ENCODE measurements at regions not wholly inside any gene's neighbourhood (a gene's known extent, or its start where the extent isn't known, plus 50 kb on each side); places are given as distances from the start of the nearest gene placed in this dataset.

DNA sequence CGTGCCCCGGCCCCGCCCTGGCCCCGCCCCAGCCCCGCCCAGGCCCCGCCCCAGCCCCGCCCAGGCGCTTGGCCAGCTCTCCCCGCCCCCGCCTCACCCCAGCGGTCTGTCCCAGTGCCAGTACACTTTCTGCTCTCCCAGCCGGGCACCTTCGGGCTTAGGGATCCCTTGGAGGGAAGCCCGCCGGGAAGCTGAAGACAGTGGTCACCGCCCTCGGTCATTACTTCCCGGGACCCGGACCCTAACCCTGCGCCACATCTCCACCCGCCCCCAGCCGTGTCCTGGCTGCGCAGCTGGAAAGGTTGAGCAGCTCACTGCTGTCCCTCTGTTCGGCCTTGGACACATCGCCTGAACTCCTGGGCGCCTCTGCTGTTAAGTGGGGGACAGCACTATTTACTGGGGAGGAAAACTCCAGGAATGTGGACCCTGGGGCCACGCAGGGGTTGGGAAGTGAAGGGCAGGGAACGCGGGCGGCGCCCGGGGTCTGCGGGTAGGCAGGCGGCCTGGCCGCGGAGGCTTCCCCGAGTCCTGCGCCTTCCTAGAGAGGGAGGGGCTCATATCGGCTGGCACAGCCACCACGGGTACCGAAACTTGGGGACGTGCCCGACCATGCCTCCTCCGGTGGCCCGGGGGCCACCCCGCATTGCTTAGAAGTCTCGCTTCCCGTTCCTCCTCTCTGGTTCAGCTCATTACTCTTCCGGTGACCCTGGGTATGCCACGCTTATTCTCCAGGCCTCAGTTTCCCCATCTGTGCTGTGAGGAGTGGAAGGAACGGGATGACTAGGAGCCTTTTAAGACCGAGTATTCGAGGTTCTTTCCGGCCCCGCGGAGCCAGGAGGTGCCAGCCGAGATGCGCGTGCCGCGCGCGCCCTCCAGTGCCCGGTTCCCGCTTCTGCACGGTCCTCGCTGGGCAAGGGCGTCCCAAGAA, 121.0 kb downstream of the GYPC start:
- H3K4me1 ChIP-seq (replicated peaks in 1 of 2): peaks cover 0 to 7% of the 10 kb centered on the region in 2 donors
- WGBS, 10 experiments: 0 to 10% (median 0%) methylated on average over 3 to 10 of the region's 68 CpGs; no CpG with 5 or more reads in 6 of the 10 experiments
- no peak overlapping the region for H3K27ac ChIP-seq
- peak; percentile 86 to 92 (median 88) for ATAC-seq (replicated peaks in 6 of 8)
- in situ Hi-C loops (cut with MboI; ENCODE audit: low pct_unique_long_range_greater_than_20kb in 2 of 9, low sequenced_read_pairs in 9 of 9, unreplicated experiment in 9 of 9): loop anchor here in 3 of 9 experiments (25.0 kb wide), 5 partner anchors 185 to 1015 kb away; no protein-coding TSS in a partner anchor
- H3K4me3 ChIP-seq: peak overlapping the region; percentile 32 to 61 (median 47)

- in situ Hi-C loops (cut with MboI; ENCODE audit: low pct_unique_long_range_greater_than_20kb in 2 of 9, low sequenced_read_pairs in 9 of 9, unreplicated experiment in 9 of 9): loop anchor here in 3 of 9 experiments (25.0 kb wide), 5 partner anchors 185 to 1015 kb away; no protein-coding TSS in a partner anchor
- no peak for ATAC-seq (replicated peaks in 6 of 8)
- Histone ChIP-seq H3K4me1 (replicated peaks in 1 of 2) (peaks cover 3 to 7% of the 10 kb centered on the region in 2 donors), H3K27ac (no peak overlapping the region), H3K4me3 (no peak overlapping the region)
- WGBS, 10 experiments: 0 to 100% (median 19%) methylated on average over 1 to 3 of the region's 3 CpGs; no CpG with 5 or more reads in 2 of the 10 experiments
Measured at GRCh38 chr2:126777620-126777978, 121.1 kb upstream of the TEX51 start.

DNA sequence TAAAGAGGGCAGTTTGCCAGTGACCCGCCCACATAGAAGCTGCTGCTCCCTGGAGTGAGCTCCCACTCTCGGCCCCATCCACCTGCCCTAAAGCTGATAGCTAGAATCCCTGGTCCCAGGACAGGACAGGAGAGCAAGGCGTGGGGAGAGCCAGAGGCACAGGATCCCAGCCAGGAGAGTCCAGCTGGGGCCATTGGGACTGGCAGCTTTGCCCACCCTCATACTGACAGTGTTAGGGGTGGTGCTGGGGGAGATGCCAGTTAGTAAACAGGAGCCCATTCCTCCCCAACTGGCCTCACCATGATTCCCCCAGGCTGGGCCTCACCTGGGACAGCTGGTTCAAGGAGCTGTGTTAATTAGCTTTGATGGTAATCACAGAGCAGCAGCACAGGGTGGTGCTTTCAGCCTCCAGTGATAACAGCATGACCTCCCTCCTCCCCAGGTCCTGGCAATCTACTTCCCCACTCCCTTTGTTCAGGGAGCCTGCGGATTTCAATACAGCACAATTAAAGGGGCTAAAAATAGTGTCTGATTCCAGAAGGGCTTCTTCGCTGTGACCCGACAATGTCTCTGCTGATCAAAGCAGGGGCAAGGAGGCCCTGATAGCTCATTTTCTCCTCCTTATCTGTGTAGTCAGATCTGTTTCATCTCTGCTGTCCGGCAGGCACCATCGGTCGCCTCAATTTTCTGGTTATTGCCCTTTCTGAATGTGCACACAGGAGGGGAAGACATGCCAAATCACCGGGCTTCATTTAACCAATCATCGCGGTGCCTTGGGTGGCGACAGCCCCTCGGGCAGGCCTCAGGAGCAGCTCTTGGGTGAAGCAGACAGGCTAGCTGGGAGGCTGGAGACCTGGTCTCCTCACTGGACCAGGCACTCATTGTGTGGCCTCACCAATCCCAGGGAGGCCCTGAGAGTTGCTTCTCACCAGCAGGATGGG, 119.9 kb upstream of the TEX51 start:
- in situ Hi-C loops (cut with MboI; ENCODE audit: low pct_unique_long_range_greater_than_20kb in 2 of 9, low sequenced_read_pairs in 9 of 9, unreplicated experiment in 9 of 9): loop anchor here in 3 of 9 experiments (25.0 kb wide), 5 partner anchors 183 to 1017 kb away; no protein-coding TSS in a partner anchor
- no peak overlapping the region for H3K4me3 ChIP-seq
- 19 to 81% (median 61%) methylated on average over 1 to 10 of the region's 14 CpGs; no CpG with 5 or more reads in 4 of the 10 experiments for WGBS, 10 experiments
- ATAC-seq (replicated peaks in 6 of 8): no peak
- peaks cover 3 to 7% of the 10 kb centered on the region in 2 donors for H3K4me1 ChIP-seq (replicated peaks in 1 of 2)
- no peak overlapping the region for H3K27ac ChIP-seq

- Histone ChIP-seq H3K27ac (no peak overlapping the region), H3K4me3 (no peak overlapping the region), H3K4me1 (replicated peaks in 1 of 2) (peaks cover 3 to 7% of the 10 kb centered on the region in 2 donors)
- 0 to 100% (median 83%) methylated on average over 1 to 3 of the region's 8 CpGs; no CpG with 5 or more reads in 5 of the 10 experiments for WGBS, 10 experiments
- in situ Hi-C loops (cut with MboI; ENCODE audit: low pct_unique_long_range_greater_than_20kb in 2 of 9, low sequenced_read_pairs in 9 of 9, unreplicated experiment in 9 of 9): loop anchor here in 3 of 9 experiments (10.0 to 25.0 kb wide), 6 partner anchors 181 to 1019 kb away; no protein-coding TSS in a partner anchor
- ATAC-seq (replicated peaks in 6 of 8): no peak
Measured at GRCh38 chr2:126781206-126781605, 117.5 kb upstream of the TEX51 start.

- peaks cover 3 to 7% of the 10 kb centered on the region in 2 donors for H3K4me1 ChIP-seq (replicated peaks in 1 of 2)
- no peak overlapping the region for H3K4me3 ChIP-seq
- in situ Hi-C loops (cut with MboI; ENCODE audit: low pct_unique_long_range_greater_than_20kb in 2 of 9, low sequenced_read_pairs in 9 of 9, unreplicated experiment in 9 of 9): loop anchor here in 3 of 9 experiments (10.0 to 25.0 kb wide), 6 partner anchors 180 to 1020 kb away; no protein-coding TSS in a partner anchor
- H3K27ac ChIP-seq: no peak overlapping the region
- no peak for ATAC-seq (replicated peaks in 6 of 8)
- 0 to 100% (median 96%) methylated on average over 1 to 4 of the region's 6 CpGs; no CpG with 5 or more reads in 4 of the 10 experiments for WGBS, 10 experiments
Measured at GRCh38 chr2:126781806-126782205, 116.9 kb upstream of the TEX51 start.

GRCh38 chr2:126782648-126783047, 116.0 kb upstream of the TEX51 start:
- peaks cover 3 to 7% of the 10 kb centered on the region in 2 donors for H3K4me1 ChIP-seq (replicated peaks in 1 of 2)
- H3K4me3 ChIP-seq: no peak overlapping the region
- no peak overlapping the region for H3K27ac ChIP-seq
- WGBS, 10 experiments: 0 to 100% (median 35%) methylated on average over 1 to 3 of the region's 4 CpGs; no CpG with 5 or more reads in 4 of the 10 experiments
- ATAC-seq (replicated peaks in 6 of 8): no peak
- in situ Hi-C loops (cut with MboI; ENCODE audit: low pct_unique_long_range_greater_than_20kb in 2 of 9, low sequenced_read_pairs in 9 of 9, unreplicated experiment in 9 of 9): loop anchor here in 3 of 9 experiments (10.0 to 25.0 kb wide), 6 partner anchors 180 to 1020 kb away; no protein-coding TSS in a partner anchor

DNA sequence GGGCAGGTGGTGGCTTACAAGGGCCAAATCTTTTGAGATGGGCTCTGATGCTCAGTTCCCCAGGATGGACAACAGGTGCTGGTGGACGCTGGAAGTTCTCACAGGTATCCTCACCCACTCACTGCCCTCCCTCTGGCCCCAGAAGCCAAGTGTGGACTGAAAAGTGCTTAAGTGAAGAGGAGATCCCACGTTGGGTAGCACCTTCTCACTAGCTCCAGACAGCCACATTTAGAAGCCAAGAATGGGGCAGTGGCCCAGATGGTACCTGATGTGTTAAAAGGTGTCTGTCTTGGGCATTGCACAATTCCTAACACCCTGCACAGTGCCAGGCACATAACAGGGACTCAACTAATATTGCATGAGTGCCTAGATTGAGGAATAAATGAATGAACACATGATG, 115.3 kb upstream of the TEX51 start:
- WGBS, 10 experiments: 0 to 62% (median 39%) methylated on average over 1 to 2 of the region's 2 CpGs; no CpG with 5 or more reads in 4 of the 10 experiments
- Histone ChIP-seq H3K4me1 (replicated peaks in 1 of 2) (peaks cover 3 to 7% of the 10 kb centered on the region in 2 donors), H3K4me3 (no peak overlapping the region), H3K27ac (no peak overlapping the region)
- ATAC-seq (replicated peaks in 6 of 8): no peak
- in situ Hi-C loops (cut with MboI; ENCODE audit: low pct_unique_long_range_greater_than_20kb in 2 of 9, low sequenced_read_pairs in 9 of 9, unreplicated experiment in 9 of 9): loop anchor here in 3 of 9 experiments (10.0 to 25.0 kb wide), 6 partner anchors 179 to 1021 kb away; no protein-coding TSS in a partner anchor

DNA sequence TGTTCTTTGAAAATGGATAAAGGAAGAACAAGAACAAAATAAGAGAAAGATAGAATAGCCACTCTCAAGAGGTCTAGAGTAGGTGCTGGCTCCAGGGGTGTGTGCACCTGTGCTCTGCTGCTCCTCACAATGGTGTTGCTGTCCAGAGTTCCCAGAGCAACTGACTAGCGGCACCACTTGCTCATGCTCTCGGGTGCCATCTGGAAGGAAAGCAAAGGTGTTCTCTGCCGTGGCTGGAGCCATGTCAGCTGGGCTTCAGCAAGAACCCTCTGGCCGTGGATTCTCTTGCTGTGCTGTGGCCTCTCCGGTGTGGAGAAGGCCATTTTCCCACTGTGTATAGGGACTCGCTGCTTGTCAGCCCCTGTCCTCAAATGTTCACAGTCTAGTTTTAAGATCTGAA, 114.6 kb upstream of the TEX51 start:
- no peak overlapping the region for H3K27ac ChIP-seq
- in situ Hi-C loops (cut with MboI; ENCODE audit: low pct_unique_long_range_greater_than_20kb in 2 of 9, low sequenced_read_pairs in 9 of 9, unreplicated experiment in 9 of 9): loop anchor here in 3 of 9 experiments (10.0 to 25.0 kb wide), 6 partner anchors 178 to 1022 kb away; no protein-coding TSS in a partner anchor
- 8 to 100% (median 60%) methylated on average over 1 to 4 of the region's 6 CpGs; no CpG with 5 or more reads in 5 of the 10 experiments for WGBS, 10 experiments
- no peak overlapping the region for H3K4me3 ChIP-seq
- peaks cover 2 to 3% of the 10 kb centered on the region in 2 donors for H3K4me1 ChIP-seq (replicated peaks in 1 of 2)
- ATAC-seq (replicated peaks in 6 of 8): no peak

DNA sequence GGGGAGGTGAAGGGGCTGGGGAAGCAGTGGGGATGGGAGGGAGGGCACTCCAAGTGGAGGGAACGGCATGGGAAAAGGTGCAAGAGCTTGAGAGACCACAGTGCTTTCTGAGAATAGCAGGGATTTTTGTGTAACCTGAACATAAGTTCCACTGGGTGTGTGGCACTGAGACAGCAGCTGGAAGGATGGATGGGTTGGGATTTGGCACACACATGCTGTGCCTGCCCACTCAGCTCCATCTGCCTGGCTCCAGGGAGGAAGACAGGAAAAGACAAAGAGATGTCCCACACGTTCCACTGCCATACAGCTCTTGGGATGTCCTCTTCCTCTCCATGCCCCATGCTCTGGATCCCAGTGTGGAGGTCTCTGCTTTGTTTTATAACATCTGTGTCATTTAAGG, 114.1 kb upstream of the TEX51 start:
- Histone ChIP-seq H3K27ac (no peak overlapping the region), H3K4me1 (replicated peaks in 1 of 2) (peaks cover 0 to 3% of the 10 kb centered on the region in 2 donors), H3K4me3 (no peak overlapping the region)
- ATAC-seq (replicated peaks in 6 of 8): no peak
- WGBS, 10 experiments: 20 to 67% methylated on average over 1 of the region's 2 CpGs; no CpG with 5 or more reads in 8 of the 10 experiments
- in situ Hi-C loops (cut with MboI; ENCODE audit: low pct_unique_long_range_greater_than_20kb in 2 of 9, low sequenced_read_pairs in 9 of 9, unreplicated experiment in 9 of 9): loop anchor here in 3 of 9 experiments (10.0 to 25.0 kb wide), 6 partner anchors 178 to 1022 kb away; no protein-coding TSS in a partner anchor

DNA sequence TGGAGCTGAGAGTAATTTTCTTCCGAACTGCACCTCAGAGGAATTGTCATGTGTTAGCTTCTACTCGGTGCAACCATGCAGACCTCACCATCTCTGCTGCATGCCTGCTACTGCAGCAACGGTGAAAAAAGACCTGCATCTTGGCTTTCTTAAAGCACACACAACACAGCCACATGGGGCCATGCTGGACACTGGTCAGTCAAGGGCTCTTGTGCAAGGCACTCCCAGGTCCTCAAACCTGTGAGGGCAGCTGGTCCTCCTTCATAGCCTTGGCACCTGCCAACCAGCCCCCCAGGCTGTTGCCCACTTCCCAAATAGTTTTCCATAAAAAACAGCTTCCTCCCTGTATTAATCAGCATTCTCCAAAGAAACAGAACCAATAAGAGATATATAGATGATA, 113.5 kb upstream of the TEX51 start:
- Histone ChIP-seq H3K4me1 (replicated peaks in 1 of 2) (peaks cover 0 to 3% of the 10 kb centered on the region in 2 donors), H3K27ac (no peak overlapping the region), H3K4me3 (no peak overlapping the region)
- 0 to 100% (median 45%) methylated on average over 1 to 3 of the region's 3 CpGs; no CpG with 5 or more reads in 5 of the 10 experiments for WGBS, 10 experiments
- in situ Hi-C loops (cut with MboI; ENCODE audit: low pct_unique_long_range_greater_than_20kb in 2 of 9, low sequenced_read_pairs in 9 of 9, unreplicated experiment in 9 of 9): loop anchor here in 3 of 9 experiments (10.0 to 25.0 kb wide), 6 partner anchors 177 to 1023 kb away; no protein-coding TSS in a partner anchor
- no peak for ATAC-seq (replicated peaks in 6 of 8)

DNA sequence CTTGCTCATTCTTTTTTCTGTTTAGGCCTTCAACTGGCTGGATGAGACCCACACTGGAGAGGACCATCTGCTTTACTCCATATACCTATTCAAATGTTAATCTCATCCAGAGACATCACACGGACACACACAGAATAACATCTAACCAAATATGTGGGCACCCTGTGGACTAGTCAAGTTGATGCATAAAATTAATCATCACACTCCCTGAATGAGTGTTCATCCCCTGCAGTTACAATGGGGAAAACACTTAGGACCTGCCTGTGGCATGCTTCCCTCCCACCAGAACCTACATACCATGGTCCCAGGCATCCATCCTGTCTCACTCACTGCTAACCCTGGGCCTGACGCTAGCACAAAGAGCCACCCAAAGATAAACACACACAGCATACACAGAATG, 112.8 kb upstream of the TEX51 start:
- Histone ChIP-seq H3K4me1 (replicated peaks in 1 of 2) (peaks cover 0 to 3% of the 10 kb centered on the region in 2 donors), H3K4me3 (no peak overlapping the region), H3K27ac (no peak overlapping the region)
- ATAC-seq (replicated peaks in 6 of 8): no peak
- WGBS, 10 experiments: 33 to 80% (median 60%) methylated on average over 1 to 2 of the region's 2 CpGs; no CpG with 5 or more reads in 3 of the 10 experiments
- in situ Hi-C loops (cut with MboI; ENCODE audit: low pct_unique_long_range_greater_than_20kb in 2 of 9, low sequenced_read_pairs in 9 of 9, unreplicated experiment in 9 of 9): loop anchor here in 3 of 9 experiments (10.0 to 25.0 kb wide), 6 partner anchors 176 to 1024 kb away; no protein-coding TSS in a partner anchor

GRCh38 chr2:126786765-126787164, 111.9 kb upstream of the TEX51 start:
- no peak for ATAC-seq (replicated peaks in 6 of 8)
- H3K4me1 ChIP-seq (replicated peaks in 1 of 2): peaks cover 0 to 3% of the 10 kb centered on the region in 2 donors
- WGBS, 10 experiments: 88 to 100% (median 100%) methylated on average over 1 to 4 of the region's 4 CpGs; no CpG with 5 or more reads in 6 of the 10 experiments
- in situ Hi-C loops (cut with MboI; ENCODE audit: low pct_unique_long_range_greater_than_20kb in 2 of 9, low sequenced_read_pairs in 9 of 9, unreplicated experiment in 9 of 9): loop anchor here in 3 of 9 experiments (10.0 to 25.0 kb wide), 6 partner anchors 176 to 1024 kb away; no protein-coding TSS in a partner anchor
- no peak overlapping the region for H3K4me3 ChIP-seq
- no peak overlapping the region for H3K27ac ChIP-seq
